ENCODE measurements at regions not wholly inside any gene's neighbourhood (a gene's known extent, or its start where the extent isn't known, plus 50 kb on each side); places are given as distances from the start of the nearest gene placed in this dataset.

DNA sequence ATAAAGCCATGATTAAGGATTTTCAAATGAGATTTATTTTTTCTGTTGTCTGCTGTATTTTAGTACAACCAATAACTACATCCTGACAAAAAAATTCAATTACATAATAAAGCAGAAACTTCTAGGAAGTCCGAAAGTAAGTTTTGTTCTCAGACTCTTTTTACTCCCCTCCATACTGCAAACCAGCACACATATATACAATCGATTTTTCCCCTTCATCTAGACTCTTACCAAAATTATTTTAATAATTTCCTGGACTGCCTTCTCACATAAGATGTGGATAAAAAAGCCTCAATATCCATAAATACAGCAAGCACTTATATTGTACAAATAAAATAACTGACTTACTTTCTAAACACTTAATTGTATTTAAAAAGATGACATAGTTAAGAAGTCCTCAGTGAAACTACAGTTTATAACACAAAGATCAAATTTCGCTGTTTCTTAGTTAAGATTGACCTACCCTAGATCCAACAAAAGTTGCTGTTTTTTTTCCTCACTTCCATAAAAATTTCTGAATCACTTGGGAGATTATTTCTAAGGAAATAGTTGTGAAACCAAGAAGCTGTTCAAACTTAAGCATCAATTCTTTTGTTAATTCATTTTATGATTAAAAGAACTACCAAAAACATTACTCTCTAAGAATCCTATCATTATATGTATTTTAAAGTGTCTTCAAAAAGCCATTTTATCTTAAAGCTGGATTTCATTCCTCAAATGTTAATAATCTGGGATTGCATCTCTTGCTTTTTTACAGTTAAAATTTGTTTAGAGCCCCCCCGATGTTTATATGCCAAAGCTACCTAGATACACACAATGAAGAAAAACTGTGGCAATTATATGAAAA is 74.7 kb upstream of the IFNE start:
- TF ChIP-seq, protein P1, sequence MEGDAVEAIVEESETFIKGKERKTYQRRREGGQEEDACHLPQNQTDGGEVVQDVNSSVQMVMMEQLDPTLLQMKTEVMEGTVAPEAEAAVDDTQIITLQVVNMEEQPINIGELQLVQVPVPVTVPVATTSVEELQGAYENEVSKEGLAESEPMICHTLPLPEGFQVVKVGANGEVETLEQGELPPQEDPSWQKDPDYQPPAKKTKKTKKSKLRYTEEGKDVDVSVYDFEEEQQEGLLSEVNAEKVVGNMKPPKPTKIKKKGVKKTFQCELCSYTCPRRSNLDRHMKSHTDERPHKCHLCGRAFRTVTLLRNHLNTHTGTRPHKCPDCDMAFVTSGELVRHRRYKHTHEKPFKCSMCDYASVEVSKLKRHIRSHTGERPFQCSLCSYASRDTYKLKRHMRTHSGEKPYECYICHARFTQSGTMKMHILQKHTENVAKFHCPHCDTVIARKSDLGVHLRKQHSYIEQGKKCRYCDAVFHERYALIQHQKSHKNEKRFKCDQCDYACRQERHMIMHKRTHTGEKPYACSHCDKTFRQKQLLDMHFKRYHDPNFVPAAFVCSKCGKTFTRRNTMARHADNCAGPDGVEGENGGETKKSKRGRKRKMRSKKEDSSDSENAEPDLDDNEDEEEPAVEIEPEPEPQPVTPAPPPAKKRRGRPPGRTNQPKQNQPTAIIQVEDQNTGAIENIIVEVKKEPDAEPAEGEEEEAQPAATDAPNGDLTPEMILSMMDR (IDR thresholded peaks at IDR 0.05; ENCODE audit: extremely low read depth, missing control alignments), result no peak
- DNase-seq (ENCODE audit: low spot score), result no peak

DNA sequence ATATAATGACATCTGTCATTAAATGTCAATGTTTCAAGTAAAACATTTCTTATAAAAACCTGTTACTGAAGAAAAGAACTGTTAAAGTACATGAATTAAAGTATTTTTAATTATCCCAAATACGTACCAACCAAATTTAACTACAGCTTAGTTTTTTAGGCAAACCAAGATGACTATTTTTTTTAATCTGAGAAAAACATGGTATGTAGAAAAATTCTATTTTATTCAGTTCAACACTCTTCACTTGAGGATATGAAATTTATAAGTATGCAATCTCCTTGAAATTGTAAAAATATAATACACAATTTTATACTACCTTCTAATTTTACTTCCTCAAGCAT is 75.3 kb upstream of the IFNE start:
- TF ChIP-seq, protein P1 (IDR thresholded peaks at IDR 0.05; ENCODE audit: extremely low read depth, missing control alignments), result no peak

DNA sequence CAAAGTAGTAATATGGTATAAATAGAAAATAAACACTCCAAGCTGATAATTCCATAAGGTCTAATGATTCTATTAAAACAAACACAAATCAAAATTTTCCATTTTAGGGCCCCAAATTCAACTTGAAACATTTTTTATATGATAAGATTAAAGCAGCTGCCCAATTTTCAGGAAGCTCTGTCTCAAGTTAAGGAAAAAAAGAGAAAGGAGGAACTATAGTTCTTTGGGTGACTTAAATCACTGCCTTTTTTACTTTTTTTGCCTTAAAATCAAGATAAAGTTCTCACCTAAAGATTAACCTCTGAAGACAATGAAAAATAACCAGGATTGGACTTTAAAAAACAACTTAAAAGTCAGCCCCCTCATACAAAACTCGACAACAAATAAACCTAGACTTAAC is 76.0 kb upstream of the IFNE start:
- TF ChIP-seq, protein P1 (IDR thresholded peaks at IDR 0.05; ENCODE audit: extremely low read depth, missing control alignments), result no peak
- no peak for DNase-seq (ENCODE audit: low spot score)

More for the DNA sequence above, 75.3 kb upstream of the IFNE start:
- no peak for DNase-seq (ENCODE audit: low spot score)

DNA sequence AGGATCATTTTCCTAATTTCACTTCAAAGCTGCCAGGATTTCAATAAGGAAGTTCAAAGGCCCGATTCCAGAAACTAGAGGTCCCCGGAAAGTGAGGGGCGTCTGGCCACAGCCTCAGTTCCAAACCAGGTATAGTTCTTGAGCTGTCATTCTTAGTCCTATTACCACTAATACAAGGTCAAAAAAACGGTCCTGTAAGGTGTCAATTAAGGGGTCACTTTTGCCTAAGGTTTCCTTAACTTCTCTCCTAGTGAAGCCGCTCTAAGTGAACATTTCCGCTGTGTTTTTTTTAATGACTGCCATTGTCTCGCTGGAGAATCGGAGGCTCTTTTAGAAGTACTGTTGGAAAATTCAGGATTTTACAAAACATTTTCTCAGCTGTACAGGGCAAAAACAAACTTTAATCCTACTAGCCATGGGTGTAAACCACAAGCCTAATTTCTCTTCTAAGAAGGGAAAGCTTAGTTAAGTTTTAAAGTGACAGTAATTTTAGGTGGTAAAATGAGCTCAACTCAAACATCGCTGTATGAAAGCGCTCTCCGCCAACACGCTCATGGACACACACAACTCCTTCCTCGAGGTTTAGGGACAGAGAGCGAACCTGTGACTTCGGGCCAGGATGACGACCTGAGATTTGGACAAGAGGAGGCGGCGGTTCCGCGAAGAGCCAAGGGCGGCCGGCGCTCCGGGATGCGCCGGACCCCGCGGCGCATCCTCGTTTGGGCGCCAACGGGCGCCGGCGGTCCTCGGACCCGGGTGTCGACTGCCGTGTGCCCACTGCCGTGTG is 76.7 kb upstream of the IFNE start:
- DNase-seq (ENCODE audit: low spot score), result peak; percentile 25
- TF ChIP-seq, protein P1 (IDR thresholded peaks at IDR 0.05; ENCODE audit: extremely low read depth, missing control alignments), result no peak

DNA sequence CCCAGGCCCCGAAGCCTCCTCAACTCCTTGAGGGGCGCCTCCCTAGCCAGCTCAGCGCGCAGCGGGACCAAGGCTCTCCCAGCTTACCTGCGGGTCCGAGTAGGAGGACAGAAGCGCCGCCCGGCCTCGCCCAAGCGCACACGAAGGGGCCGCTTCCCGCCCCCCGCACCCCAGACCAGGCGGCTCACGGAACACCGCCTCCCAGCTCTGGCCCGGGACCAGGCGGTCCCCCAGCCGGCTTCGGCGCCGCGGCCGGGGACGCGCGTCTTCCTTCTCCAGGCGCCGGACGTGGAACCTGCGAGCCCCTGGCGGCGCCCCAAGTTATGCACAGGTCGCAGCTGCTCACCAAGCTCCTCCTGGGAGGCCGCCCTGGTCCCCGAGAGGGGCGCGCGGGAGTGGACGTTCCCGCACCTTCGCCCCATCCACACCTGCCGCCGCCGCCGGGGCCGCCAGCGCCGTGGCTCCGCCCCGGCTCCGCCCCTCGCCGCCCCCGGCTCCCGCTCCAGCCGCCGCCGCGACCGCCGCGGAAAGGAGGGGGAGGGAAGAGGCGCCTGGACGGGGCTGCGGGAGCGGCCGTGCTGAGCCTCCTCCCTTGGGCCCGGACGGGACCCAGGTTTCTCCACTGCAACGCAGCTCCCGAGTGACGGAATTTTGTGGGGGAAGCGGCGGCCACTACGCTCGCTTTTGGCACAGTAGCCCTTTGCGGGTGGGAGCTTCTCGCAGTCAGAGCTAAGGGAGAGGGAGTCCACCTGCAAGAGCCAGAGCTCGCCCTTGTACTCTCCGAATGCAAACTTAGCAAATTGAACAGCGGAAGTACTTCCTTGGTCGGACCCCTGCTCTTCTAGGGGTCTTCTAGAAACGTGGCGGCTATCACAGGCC is 77.5 kb upstream of the IFNE start:
- TF ChIP-seq, protein P1 (IDR thresholded peaks at IDR 0.05; ENCODE audit: extremely low read depth, missing control alignments), result no peak
- DNase-seq (ENCODE audit: low spot score), result peak; percentile 77

DNA sequence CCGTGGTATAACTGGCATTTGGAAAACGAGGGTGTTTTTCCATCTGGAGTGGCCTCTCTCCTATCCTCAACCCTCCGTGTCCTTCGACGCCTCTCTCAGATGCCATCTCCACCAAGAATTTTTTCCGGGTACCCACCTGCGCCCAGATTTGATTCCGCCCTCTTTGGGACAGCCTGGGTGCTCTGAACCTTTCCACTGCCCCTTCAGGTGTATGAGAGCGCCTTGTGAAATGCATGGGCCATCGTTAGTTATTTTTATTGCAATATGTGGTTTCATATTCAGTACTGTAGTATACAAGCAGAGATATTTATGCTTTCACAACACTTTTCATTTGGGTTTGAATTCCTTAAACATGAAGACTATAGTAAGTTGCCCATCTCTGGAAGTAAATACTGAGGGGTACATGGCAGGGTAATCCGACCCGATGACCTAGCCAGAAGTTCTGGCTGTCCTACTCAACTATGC is 78.2 kb upstream of the IFNE start:
- TF ChIP-seq, protein P1 (IDR thresholded peaks at IDR 0.05; ENCODE audit: extremely low read depth, missing control alignments), result no peak
- peak; percentile 9 for DNase-seq (ENCODE audit: low spot score)

Data from GM20000 (cell line).